ENCODE measurements at regions not wholly inside any gene's neighbourhood (a gene's known extent, or its start where the extent isn't known, plus 50 kb on each side); places are given as distances from the start of the nearest gene placed in this dataset.

- Histone ChIP-seq H3K36me3 (ENCODE audit: control insufficient read depth, insufficient read depth, low read length) (no peaks in the 10 kb centered on the region), H3K4me1 (ENCODE audit: control insufficient read depth, insufficient read depth, low read length) (peaks cover 20% of the 10 kb centered on the region), H3K9me3 (ENCODE audit: control insufficient read depth, insufficient read depth, low read depth, low read length) (no peaks in the 10 kb centered on the region), H3K27ac (ENCODE audit: low read length) (no peak overlapping the region), H3K27me3 (ENCODE audit: control insufficient read depth, insufficient read depth, low read length) (no peaks in the 10 kb centered on the region; the same call in 1 of the 2 replicates), H3K4me3 (ENCODE audit: low read depth in 2 of 2, low read length in 2 of 2) (peak overlapping the region in 1 of 2 experiments; percentile 3; a peak in 1 of 4 replicates)
- CTCF ChIA-PET = interaction anchor here (0.6 to 1.2 kb wide), 2 partner anchors 117 to 242 kb away, joined by 3 to 4 read pairs; no protein-coding TSS in a partner anchor
- in situ Hi-C loops (cut with HindIII; ENCODE audit: low pct_unique_long_range_greater_than_20kb, low sequenced_read_pairs) (no loop called here), intact Hi-C loops (cut with micrococcal nuclease; ENCODE audit: unreplicated experiment) (no loop called here)
- no peak for ATAC-seq
- POLR2A ChIA-PET = interaction anchor here (0.7 kb wide), 1 partner anchor 46 kb away, joined by 4 read pairs; no protein-coding TSS in a partner anchor
- no peak for DNase-seq (ENCODE audit: low read depth, low spot score)
- BruUV-seq (replicated peaks) = no TSS peak
- TF ChIP-seq REST (IDR thresholded peaks at IDR 0.05; ENCODE audit: insufficient read depth in 1 of 2, low read depth in 2 of 2, low read length in 1 of 2) = no peak
- no peak for TF ChIP-seq POLR2AphosphoS5 (IDR thresholded peaks at IDR 0.05; ENCODE audit: low read depth, low read length)
- no peak for TF ChIP-seq TCF7L2 (IDR thresholded peaks at IDR 0.05; ENCODE audit: low read depth, low read length)
- no peak for TF ChIP-seq CTCF (IDR thresholded peaks at IDR 0.05)
- TF ChIP-seq SIN3A (IDR thresholded peaks at IDR 0.05; ENCODE audit: borderline replicate concordance, insufficient read depth, low read depth, low read length) = no peak
Observed at GRCh38 chr18:76621782-76622495, 126.9 kb upstream of the ZNF516 start.

- Histone ChIP-seq H3K27ac (ENCODE audit: low read length) (no peak overlapping the region), H3K36me3 (ENCODE audit: control insufficient read depth, insufficient read depth, low read length) (no peaks in the 10 kb centered on the region), H3K27me3 (ENCODE audit: control insufficient read depth, insufficient read depth, low read length) (no peaks in the 10 kb centered on the region), H3K4me3 (ENCODE audit: low read depth in 2 of 2, low read length in 2 of 2) (peak overlapping the region in 1 of 2 experiments; percentile 3; a peak in 1 of 4 replicates), H3K9me3 (ENCODE audit: control insufficient read depth, insufficient read depth, low read depth, low read length) (no peaks in the 10 kb centered on the region), H3K4me1 (ENCODE audit: control insufficient read depth, insufficient read depth, low read length) (peaks cover 20% of the 10 kb centered on the region)
- CTCF ChIA-PET = no interaction called here
- ATAC-seq (no peak), DNase-seq (ENCODE audit: low read depth, low spot score) (no peak)
- POLR2A ChIA-PET = interaction anchor here (0.7 kb wide), 1 partner anchor 45 kb away, joined by 4 read pairs; no protein-coding TSS in a partner anchor
- no TSS peak for BruUV-seq (replicated peaks)
- intact Hi-C loops (cut with micrococcal nuclease; ENCODE audit: unreplicated experiment) (no loop called here), in situ Hi-C loops (cut with HindIII; ENCODE audit: low pct_unique_long_range_greater_than_20kb, low sequenced_read_pairs) (no loop called here)
- TF ChIP-seq SIN3A (IDR thresholded peaks at IDR 0.05; ENCODE audit: borderline replicate concordance, insufficient read depth, low read depth, low read length) (no peak), REST (IDR thresholded peaks at IDR 0.05; ENCODE audit: insufficient read depth in 1 of 2, low read depth in 2 of 2, low read length in 1 of 2) (no peak), TCF7L2 (IDR thresholded peaks at IDR 0.05; ENCODE audit: low read depth, low read length) (no peak), CTCF (IDR thresholded peaks at IDR 0.05) (no peak), POLR2AphosphoS5 (IDR thresholded peaks at IDR 0.05; ENCODE audit: low read depth, low read length) (no peak)
Observed at GRCh38 chr18:76621226-76621625, 126.2 kb upstream of the ZNF516 start.
